ENCODE measurements at regions not wholly inside any gene's neighbourhood (a gene's known extent, or its start where the extent isn't known, plus 50 kb on each side); places are given as distances from the start of the nearest gene placed in this dataset.

DNA sequence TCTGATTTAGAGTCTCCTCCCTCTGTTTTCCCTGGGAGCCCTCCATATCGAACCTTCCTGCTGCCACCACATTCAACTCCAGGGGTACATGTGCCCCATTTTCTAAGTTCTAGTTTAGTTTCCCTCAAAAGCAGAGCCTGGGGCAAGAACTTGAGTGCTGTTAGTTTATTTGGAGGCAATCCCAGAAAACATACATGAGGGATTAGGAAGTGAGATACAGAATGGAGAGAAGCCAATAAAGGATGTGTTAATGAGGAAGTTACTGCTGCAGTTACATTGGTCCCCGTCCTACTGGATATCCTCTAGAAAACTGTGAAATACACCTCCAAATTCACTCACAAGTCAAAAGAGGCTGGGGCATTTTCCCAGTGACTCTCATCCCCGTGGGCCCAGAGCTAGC lies 159.4 kb upstream of the SMARCA2 start:
- H3K4me1 ChIP-seq: no peaks in the 10 kb centered on the region
- no peak for TF ChIP-seq Cebpa-rat (IDR thresholded peaks at IDR 0.05)
- no peak overlapping the region for H3K27ac ChIP-seq
- H3K36me3 ChIP-seq: no peaks in the 10 kb centered on the region
- H3K4me3 ChIP-seq: no peak overlapping the region
- H3K27me3 ChIP-seq: no peaks in the 10 kb centered on the region
- no peak overlapping the region for H3K9ac ChIP-seq
- no peaks in the 10 kb centered on the region for H4K20me1 ChIP-seq
- no peak overlapping the region for H3K4me2 ChIP-seq
- H3K9me3 ChIP-seq: peaks cover 15% of the 10 kb centered on the region

DNA sequence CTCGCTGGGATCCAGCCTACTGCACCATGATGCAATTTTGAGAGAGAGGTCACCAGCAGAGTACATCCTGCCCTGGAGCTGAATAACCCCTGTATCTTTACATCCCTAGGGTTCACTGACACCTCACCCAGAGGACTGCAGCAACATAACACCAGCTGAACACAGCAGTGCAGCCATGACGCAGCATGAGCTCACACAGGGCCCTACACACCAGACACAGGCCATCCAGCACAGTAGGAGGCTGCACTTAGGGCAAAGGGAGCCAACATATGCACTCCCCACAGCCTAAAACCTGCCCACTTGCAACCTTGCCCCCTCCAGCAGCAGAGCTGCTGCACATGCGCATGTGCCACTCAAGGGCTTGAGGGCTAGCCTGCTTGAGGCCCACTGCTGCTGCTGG lies 157.3 kb upstream of the SMARCA2 start:
- no peaks in the 10 kb centered on the region for H3K36me3 ChIP-seq
- H3K4me3 ChIP-seq: no peak overlapping the region
- peaks cover 14% of the 10 kb centered on the region for H3K9me3 ChIP-seq
- H3K4me2 ChIP-seq: no peak overlapping the region
- no peaks in the 10 kb centered on the region for H4K20me1 ChIP-seq
- TF ChIP-seq Cebpa-rat (IDR thresholded peaks at IDR 0.05): no peak
- H3K27ac ChIP-seq: no peak overlapping the region
- H3K27me3 ChIP-seq: no peaks in the 10 kb centered on the region
- H3K4me1 ChIP-seq: no peaks in the 10 kb centered on the region
- H3K9ac ChIP-seq: no peak overlapping the region

GRCh38 chr9:1869843-1870242 lies 145.3 kb upstream of the SMARCA2 start:
- Histone ChIP-seq H3K4me2 (no peak overlapping the region), H3K9me3 (no peaks in the 10 kb centered on the region), H4K20me1 (no peaks in the 10 kb centered on the region), H3K4me3 (no peak overlapping the region), H3K36me3 (no peaks in the 10 kb centered on the region), H3K27me3 (no peaks in the 10 kb centered on the region), H3K4me1 (no peaks in the 10 kb centered on the region), H3K9ac (no peak overlapping the region), H3K27ac (no peak overlapping the region)
- TF ChIP-seq Cebpa-rat (IDR thresholded peaks at IDR 0.05): no peak

DNA sequence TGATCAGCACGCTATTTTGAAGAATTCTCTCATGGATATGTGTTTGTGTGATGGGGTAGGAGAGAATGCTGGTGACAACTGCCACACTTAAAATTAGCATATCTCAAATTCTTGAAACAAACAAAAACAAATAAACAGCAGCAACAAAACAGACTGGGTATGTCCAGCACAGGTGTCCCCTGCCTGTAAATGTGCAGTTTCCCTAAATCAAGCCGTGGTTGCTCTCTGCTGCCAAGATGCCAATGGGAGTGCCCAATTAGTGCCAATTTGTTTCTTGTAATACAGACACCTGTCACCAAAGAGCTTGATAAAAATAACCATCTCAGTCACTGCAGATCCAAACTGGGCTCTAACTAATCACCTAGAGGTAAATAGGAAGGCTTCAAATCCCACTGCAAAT lies 144.2 kb upstream of the SMARCA2 start:
- Histone ChIP-seq H3K9me3 (no peaks in the 10 kb centered on the region), H3K27ac (no peak overlapping the region), H3K4me3 (no peak overlapping the region), H3K27me3 (no peaks in the 10 kb centered on the region), H3K36me3 (no peaks in the 10 kb centered on the region), H3K9ac (no peak overlapping the region), H4K20me1 (no peaks in the 10 kb centered on the region), H3K4me1 (no peaks in the 10 kb centered on the region), H3K4me2 (no peak overlapping the region)
- no peak for TF ChIP-seq Cebpa-rat (IDR thresholded peaks at IDR 0.05)

- no peaks in the 10 kb centered on the region for H3K36me3 ChIP-seq
- H3K4me3 ChIP-seq: no peak overlapping the region
- H3K4me2 ChIP-seq: no peak overlapping the region
- no peaks in the 10 kb centered on the region for H4K20me1 ChIP-seq
- H3K9ac ChIP-seq: no peak overlapping the region
- H3K4me1 ChIP-seq: no peaks in the 10 kb centered on the region
- H3K9me3 ChIP-seq: no peaks in the 10 kb centered on the region
- H3K27me3 ChIP-seq: no peaks in the 10 kb centered on the region
- no peak overlapping the region for H3K27ac ChIP-seq
- TF ChIP-seq Cebpa-rat (IDR thresholded peaks at IDR 0.05): no peak
Observed at GRCh38 chr9:1871626-1872419, 143.3 kb upstream of the SMARCA2 start.

DNA sequence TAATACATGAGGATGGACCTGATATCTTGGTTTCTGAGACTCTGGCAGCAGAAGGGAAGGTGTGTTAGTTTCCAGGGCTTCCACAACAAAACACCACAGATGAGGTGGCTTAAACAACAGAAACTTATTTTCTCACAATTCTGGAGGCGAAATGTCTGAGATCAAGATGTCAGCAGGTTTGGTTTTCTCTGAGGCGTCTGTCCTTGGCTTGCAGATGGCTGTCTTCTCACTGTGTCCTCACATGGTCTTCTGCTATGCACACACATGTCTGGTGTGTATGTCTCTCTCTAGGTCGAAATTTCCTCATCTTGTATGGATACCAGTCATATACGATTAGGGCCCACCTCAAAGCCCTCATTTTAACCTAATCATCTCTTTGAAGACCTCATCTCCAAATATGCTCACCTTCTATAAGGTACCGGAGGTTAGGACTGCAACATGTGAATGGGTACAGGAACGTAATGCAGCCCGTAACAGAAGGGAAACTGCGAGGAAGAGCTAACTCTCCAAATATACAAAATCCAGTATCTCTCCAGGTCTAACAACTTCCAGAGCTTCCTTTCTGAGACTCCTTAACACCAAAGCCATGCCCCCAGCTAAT lies 139.8 kb upstream of the SMARCA2 start:
- no peak overlapping the region for H3K4me2 ChIP-seq
- no peaks in the 10 kb centered on the region for H3K9me3 ChIP-seq
- no peak overlapping the region for H3K9ac ChIP-seq
- H3K36me3 ChIP-seq: no peaks in the 10 kb centered on the region
- H3K4me1 ChIP-seq: no peaks in the 10 kb centered on the region
- no peak overlapping the region for H3K4me3 ChIP-seq
- no peak overlapping the region for H3K27ac ChIP-seq
- no peak for TF ChIP-seq Cebpa-rat (IDR thresholded peaks at IDR 0.05)
- no peaks in the 10 kb centered on the region for H3K27me3 ChIP-seq
- no peaks in the 10 kb centered on the region for H4K20me1 ChIP-seq

DNA sequence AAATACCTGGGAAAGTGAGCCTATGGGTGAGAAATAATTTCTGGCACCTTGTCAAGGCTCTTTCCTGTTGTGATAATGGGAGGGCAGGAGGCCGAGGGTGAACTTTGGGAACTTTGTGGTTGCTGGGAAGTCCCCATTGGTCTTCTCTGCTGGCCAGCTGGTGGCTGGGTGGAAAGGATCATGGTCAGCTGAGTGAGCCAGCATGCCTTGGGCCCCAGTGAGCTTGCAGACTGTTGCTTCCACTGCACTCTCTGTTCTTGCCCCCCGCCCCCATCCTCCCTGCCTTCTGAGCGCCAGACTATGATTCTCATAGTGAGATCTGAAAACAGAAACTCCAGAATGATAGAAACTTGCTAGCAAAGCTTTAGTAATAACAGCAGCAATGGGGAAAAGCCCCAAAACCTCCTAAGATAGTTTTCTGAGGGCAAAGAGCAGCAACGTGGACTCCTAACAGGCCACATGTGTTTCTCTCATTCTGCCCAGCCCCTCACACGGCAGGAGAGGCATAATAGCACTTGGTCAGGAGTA lies 139.2 kb upstream of the SMARCA2 start:
- Histone ChIP-seq H3K36me3 (no peaks in the 10 kb centered on the region), H3K27ac (no peak overlapping the region), H3K4me1 (no peaks in the 10 kb centered on the region), H3K27me3 (no peaks in the 10 kb centered on the region), H3K9ac (no peak overlapping the region), H4K20me1 (no peaks in the 10 kb centered on the region), H3K4me3 (no peak overlapping the region), H3K4me2 (no peak overlapping the region), H3K9me3 (no peaks in the 10 kb centered on the region)
- TF ChIP-seq Cebpa-rat (IDR thresholded peaks at IDR 0.05): no peak

- no peaks in the 10 kb centered on the region for H3K27me3 ChIP-seq
- H3K36me3 ChIP-seq: no peaks in the 10 kb centered on the region
- H3K27ac ChIP-seq: no peak overlapping the region
- no peaks in the 10 kb centered on the region for H3K4me1 ChIP-seq
- H4K20me1 ChIP-seq: no peaks in the 10 kb centered on the region
- H3K4me3 ChIP-seq: no peak overlapping the region
- H3K9ac ChIP-seq: no peak overlapping the region
- TF ChIP-seq Cebpa-rat (IDR thresholded peaks at IDR 0.05): no peak
- no peaks in the 10 kb centered on the region for H3K9me3 ChIP-seq
- H3K4me2 ChIP-seq: no peak overlapping the region
Observed at GRCh38 chr9:1876891-1877496, 138.2 kb upstream of the SMARCA2 start.

GRCh38 chr9:1877951-1878350 lies 137.2 kb upstream of the SMARCA2 start:
- H3K9ac ChIP-seq: no peak overlapping the region

GRCh38 chr9:1878811-1879210 lies 136.3 kb upstream of the SMARCA2 start:
- Histone ChIP-seq H3K4me3 (no peak overlapping the region), H3K4me2 (no peak overlapping the region), H3K9ac (no peak overlapping the region), H3K4me1 (peaks cover 8% of the 10 kb centered on the region), H3K9me3 (no peaks in the 10 kb centered on the region), H3K27me3 (no peaks in the 10 kb centered on the region), H3K36me3 (no peaks in the 10 kb centered on the region), H3K27ac (no peak overlapping the region), H4K20me1 (no peaks in the 10 kb centered on the region)
- no peak for TF ChIP-seq Cebpa-rat (IDR thresholded peaks at IDR 0.05)

More at GRCh38 chr9:1877951-1878350, 137.2 kb upstream of the SMARCA2 start:
- no peak overlapping the region for H3K4me3 ChIP-seq
- H3K4me1 ChIP-seq: peaks cover 8% of the 10 kb centered on the region
- H3K27ac ChIP-seq: no peak overlapping the region
- H3K36me3 ChIP-seq: no peaks in the 10 kb centered on the region
- no peaks in the 10 kb centered on the region for H3K27me3 ChIP-seq
- no peak overlapping the region for H3K4me2 ChIP-seq
- no peaks in the 10 kb centered on the region for H4K20me1 ChIP-seq
- TF ChIP-seq Cebpa-rat (IDR thresholded peaks at IDR 0.05): no peak
- no peaks in the 10 kb centered on the region for H3K9me3 ChIP-seq
